ENCODE measurements at regions not wholly inside any gene's neighbourhood (a gene's known extent, or its start where the extent isn't known, plus 50 kb on each side); places are given as distances from the start of the nearest gene placed in this dataset.

DNA sequence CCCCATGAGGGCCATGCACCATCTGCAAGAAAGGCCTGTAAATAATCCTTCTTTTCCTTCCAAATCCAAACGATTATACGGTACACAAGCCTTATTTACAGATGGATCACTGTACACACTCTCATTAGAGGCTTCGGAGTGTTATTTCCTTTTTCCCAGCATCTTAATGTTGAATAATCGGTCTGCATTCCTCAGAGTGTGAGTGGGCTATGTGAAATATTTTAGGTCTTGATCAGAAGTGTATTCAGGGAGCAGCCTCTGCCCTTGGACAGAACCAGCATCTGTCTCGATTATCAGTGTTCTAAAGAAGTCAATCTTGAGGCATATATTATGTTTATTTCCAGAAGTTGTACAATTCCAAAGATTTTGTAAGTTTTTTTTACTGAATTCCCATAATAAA, 340.6 kb downstream of the SEC23A start:
- no peak for DNase-seq

DNA sequence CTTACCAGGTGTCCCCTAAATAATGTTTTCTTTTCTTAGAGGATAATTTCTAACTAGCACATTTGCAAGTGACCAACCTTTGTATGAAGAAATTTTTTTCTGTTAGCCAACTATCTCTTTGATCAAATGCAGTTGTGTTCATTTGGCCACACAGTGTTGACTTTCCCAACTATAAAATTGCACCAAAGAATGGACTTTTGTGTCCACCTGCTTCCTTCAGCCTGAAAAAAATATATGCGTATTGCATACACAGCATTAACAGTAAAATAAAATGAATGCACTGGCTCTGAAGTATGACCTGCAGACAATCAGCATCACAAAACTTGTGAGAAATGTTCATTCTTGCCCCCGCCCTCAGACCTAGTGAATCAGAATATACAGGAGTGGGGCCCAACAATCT, 342.0 kb downstream of the SEC23A start:
- DNase-seq: no peak

DNA sequence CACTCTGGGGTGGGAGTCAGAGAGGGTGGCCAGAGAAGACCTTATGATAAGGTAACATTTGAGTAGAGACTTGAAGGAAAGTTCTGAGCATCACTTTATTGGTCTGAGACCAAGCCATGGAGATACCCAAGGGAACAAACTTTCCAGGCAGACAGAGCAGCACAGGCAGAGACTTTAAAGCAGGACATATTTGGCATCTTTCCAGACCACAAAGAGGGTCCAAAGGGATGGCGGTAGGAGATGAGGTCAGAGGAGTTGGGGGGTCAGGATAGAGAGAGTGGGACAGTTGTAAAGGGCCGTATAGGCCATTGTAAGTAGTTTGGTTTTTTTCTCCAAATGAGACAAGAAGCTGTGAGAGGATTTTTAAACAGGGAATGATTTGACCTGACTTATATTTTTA, 344.4 kb downstream of the SEC23A start:
- DNase-seq: no peak

DNA sequence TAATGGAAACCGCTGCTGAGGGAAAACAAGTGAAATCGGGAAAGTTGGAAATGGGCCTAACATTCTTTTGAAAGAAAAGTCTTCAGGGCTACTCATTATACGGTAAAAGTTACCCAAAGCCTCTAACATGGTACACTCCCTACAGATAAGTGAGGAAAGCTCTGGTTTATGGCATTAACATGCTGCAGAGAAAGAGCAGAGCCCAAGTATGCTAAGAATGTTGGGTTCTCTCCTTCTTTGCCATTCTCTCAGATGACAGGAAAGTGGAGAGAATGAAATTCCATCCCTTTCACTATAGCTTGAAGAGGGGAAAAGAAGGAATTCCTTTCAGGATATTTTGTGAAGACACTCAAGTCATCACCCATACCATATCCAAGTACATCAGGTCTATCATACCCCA, 348.0 kb downstream of the SEC23A start:
- DNase-seq: no peak

DNA sequence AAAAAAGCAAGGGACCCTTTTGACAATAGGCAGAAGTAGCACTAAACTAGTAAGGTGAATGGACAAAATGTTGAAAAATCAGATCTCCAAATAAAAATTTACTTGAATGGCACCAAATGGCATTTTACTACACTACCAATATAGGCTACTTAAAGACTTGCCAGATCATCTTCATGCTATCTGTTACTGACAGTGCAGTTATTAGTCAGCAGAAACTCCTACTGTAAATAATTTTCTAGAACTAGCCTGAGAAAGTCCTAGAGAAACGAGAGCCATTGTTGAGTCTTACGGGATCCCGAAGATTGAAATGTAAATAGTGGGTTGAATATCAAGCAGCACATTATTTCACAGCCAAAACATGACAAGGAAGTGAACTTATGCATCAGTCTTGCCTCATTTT, 350.3 kb downstream of the SEC23A start:
- DNase-seq: no peak

DNA sequence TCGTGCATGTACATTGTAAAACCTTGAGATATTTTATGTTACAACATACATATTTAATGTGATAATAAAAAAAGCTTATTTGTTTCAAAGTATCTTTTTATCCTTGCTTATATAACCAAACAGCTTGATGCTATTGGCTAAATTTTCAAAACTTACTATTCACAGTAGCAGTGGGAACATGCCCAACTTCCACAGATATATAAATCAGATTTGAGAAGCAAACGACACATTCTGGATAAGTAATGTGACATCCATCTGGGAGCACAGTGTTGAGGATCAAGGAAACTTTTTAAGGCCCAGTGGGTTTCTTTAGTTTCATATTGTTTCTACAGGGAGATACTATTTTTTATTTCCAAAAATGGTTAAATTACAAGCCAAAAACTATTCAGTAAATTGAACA, 350.7 kb downstream of the SEC23A start:
- DNase-seq: no peak

DNA sequence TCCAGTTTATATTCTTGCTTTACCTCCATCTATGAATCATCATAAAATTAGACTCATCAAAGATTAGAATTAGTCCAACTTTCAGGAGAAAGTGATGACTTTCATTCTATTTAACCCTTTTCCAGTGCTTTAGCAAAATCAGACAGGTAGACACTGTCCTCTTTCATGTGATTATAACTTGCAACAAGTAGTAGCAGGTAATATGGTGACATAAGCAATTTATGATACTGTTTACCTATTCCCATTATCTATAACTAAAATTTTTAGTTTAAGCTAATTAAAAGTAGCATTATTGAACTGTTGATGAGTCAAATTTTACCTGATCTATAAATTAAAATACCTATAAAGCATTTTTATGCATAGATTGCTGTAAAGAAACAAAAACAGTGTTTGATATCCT, 351.6 kb downstream of the SEC23A start:
- no peak for DNase-seq

DNA sequence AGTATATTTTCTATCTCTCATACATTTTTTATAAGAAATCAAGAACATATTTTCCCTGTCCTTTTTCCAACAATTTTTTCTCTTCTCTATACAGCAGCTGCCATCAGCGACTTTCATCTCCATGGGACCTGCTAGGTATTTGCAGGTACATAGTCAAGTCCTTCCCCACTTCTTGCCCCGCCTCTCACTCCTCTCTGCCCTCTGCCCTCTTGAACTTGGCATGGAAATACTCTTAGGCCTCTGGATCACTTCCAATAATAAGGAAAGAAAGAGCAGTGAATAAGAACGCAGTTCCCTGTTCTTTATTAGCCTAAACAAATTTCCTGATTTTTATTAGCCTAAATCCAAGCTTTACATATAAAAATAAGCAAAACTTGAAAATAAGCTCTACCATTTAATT, 353.1 kb downstream of the SEC23A start:
- no peak for DNase-seq

DNA sequence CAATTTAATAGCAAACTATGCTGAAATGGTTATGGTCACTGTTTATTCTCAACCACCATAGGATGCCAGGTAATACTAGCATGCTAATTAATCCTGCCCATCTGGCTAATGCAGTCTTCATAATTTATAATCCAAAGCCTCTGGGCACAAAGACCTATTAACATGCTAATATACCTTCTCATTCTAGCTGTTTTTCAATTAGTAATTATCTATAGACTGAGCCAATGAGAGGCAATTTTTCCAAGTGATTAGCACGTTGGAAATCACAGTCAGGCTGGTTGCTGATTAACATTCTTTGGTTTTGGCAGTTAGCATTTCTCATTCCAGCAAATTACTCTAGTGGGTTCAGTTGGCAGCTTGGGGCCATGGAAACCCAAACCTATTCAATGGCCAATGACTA, 357.2 kb downstream of the SEC23A start:
- DNase-seq: no peak

DNA sequence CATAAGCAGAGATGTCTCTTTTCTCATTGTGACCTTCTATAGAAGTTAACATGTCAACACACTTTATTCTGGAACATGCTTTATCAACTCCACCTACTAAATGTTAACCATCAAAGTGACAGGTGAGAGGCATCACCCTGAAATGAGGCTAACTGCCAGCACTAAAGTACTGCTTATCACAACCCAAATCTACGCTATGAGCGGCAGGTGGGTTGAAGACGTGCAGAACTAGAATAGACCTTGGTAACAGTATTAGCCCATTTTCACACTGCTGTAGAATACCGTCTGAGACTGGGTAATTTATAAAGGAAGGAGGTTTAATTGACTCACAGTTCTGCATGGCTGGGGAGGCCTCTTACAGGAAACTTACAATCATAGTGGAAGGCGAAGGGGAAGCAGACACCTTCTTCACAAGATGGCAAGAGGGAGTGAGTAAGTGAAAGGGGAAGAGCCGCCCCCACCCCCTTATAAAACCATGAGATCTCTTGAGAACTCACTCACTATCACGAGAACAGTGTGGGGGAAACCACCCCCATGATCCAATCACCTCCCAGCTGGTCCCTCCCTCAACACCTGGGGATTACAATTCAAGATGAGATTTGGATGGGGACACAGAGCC, 359.0 kb downstream of the SEC23A start:
- DNase-seq: no peak

DNA sequence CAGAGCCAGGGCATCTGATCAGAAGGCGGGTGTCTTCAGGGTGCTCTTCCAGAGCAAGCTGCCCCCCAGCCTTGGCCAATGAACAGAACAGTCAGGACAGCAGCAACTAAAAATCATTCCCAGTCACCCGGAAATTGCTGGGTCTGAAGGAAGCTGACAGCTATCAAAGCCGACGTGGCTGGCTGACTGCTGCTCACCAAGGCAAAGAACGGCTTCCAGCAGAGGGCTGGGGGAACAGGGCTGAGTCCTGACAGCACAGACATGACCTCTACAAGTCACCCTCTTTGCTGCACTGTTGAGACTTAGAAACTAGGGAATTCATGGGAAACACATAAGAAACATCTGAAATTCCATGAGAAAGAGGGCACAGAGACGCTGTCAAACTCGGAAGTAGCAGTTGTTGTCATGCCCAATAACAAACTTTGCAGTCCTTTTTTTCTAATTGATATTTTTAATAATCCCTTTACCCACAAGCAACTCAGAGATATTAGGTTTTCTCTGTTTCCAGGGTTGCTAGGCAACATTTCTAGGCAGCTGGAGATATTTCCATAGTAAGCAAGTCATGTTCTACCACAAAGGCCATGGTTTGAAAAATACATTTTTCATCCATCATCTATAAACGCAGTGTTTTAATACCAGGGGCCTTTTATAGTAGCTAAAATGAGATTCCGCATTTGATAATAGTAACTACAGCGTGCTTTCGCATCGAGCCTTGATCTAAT, 365.2 kb downstream of the SEC23A start:
- no peak for DNase-seq

DNA sequence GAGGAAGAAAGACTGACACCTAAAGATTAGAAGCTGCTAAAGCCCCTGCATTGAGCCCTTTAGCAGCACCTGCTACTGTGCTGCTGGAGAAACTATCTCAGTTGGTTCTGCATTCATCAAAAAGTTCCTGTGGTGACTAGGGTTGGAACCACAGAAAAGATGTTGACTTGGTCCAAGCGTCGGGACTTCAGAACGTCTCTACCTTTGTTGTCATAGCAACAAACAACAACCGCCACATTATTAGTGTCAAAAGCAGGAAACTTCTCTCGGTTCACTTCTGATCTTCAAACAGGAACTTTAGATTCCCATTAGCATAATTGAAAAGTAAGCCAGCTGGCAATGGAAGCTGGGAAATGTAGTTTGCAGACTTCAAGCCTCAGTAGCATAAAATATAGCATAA, 368.0 kb downstream of the SEC23A start:
- no peak for DNase-seq

DNA sequence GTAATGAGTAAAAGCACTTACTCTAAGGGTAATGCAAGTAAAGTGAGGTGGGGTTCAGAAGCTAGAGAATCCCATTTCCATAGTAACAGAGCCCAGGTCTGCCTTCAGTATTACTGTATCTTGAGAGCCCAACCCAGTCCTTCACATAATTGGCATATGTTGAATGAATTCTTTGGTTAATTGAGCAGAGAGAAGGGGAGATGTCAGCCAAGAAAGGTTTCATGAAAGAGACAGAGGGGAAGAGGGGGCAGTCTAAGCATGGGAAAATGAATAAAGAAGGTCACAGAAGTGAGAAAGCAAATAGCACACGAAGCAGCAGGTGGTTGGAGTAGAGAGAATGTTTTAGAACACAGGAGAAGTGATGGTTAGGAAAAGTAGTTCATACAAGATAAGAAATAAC, 371.1 kb downstream of the SEC23A start:
- no peak for DNase-seq

DNA sequence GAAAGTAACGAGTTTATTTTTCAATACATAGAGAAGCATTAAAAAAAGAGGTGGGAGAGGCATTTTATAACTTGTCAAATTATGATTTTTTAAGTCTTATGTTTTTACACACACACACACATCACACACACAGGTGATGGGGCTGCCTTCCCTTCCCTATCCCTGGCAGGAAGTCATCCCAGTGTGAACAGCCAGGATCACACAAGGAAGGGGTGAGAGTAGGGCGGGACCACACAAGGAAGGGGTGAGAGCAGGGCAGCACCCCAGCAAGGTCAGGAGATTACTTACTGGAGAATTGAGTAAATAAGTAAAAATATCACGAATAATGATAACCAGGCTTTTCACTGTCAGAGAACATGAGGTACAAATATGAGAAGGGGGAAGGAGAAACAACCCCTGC, 372.6 kb downstream of the SEC23A start:
- DNase-seq: no peak

DNA sequence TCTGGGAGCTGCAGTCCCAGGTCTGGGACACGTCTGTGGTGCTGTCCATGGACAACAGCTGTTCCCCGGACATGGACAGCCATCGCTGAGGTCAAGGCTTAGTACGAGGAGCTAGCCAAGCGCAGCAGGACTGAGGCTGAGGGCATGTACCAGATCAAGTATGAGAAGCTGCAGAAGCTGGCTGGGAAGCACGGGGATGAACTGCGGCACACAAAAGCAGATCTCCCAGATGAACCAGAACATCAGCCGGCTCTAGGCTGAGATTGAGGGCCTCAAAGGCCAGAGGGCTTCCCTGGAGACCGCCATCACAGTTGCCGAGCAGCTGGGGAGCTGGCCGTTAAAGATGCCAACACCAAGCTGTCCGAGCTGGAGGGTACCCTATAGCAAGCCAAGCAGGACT, 375.3 kb downstream of the SEC23A start:
- no peak for DNase-seq

DNA sequence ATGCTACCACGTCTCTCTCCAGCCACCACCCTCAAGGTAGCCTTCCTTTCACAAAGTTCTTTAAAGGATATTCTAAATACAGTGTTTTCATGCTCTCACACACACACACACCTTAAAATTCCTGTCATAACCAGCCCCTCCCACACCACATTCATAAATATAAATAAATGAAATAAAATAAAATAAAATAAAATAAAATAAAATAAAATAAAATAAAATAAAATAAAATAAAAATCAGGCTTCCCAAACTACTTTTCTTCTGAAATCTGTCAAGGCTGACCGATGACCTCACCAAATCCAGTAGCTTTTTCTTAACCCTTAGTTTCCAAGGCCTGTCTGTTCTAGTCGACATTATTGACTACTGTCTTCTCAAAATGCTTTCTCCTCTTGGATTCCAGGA, 378.4 kb downstream of the SEC23A start:
- DNase-seq: no peak

DNA sequence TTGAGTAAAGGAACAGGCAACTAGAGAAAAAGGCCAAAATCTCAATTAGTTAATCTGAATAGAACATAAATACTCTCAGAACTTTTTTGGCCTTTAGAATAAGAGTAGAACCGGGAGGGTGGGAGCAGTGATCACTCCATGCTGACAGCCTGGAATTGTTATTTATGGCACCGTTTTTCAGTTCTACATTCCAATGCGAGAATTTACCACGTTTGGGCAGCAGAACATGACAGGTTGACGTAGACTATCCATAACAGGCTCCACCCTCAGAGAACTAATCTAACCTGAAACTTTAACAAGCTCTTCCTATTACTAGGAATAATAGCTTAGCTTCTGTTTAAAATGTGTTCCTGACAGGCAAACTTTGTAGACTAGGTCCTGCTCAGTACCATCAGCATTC, 379.1 kb downstream of the SEC23A start:
- no peak for DNase-seq

DNA sequence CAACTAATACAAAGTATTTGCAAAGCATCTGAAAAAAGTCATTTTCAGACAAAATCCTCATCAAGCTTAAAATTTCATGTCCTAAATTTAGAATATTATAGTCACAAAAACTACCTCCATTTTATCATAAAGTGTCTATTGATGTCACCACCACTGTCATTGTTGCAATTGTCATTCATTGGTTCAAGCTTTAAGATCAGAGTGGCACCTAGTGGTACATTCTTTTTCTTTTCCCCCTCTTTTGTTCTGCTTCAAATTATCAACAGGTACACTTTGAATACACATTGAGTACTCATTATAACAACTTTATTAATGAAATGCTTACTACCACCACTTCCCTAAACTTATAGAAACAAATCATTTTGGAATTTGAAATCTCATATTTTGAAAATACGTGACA, 379.8 kb downstream of the SEC23A start:
- DNase-seq: no peak

DNA sequence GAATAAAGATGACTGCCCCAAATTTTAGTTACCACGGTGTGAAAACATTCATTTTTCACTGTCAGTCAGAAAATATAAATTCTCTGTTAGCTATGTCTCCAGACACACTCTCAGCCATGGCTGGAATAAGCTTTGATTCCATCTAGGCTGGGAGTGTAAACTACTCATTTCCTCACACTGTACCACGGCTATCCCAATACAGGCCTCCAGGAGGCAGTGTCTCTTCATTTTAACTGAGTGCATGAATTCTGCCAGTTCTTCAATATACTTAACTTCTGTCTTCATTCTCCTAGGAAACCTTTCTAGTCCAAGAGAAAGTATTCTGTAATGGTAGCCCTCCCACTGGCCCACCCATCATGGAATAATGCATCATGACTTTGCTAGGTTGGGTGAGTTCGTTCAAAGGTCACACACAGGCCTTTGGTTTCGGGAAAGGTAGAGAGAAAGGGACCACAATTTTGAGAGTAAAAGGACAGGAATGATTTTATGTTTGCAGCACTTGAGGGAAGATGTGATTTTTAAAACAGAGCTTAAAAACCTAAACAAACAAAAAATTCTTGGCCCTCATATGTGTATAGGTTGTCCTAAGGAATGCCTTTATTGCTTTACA, 381.1 kb downstream of the SEC23A start:
- peak; percentile 23 for DNase-seq

DNA sequence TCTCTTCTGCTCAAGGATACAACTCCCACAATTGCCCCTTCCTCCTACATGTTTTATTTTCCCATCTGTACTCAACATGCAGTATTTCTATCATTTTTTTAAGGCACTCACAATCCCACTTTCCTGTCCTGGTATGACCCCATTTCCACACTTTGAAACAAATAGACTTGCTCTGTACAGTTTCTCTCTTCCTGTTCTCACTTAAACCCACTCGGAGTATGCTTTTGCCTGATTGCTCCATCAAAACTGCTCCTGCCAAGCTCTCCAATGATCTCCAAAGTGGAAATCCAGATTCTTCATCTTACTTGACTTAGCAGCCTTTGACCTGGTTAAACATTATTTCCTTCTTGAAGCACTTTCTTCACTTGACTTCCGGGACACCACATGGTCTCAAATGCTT, 384.5 kb downstream of the SEC23A start:
- no peak for DNase-seq

DNA sequence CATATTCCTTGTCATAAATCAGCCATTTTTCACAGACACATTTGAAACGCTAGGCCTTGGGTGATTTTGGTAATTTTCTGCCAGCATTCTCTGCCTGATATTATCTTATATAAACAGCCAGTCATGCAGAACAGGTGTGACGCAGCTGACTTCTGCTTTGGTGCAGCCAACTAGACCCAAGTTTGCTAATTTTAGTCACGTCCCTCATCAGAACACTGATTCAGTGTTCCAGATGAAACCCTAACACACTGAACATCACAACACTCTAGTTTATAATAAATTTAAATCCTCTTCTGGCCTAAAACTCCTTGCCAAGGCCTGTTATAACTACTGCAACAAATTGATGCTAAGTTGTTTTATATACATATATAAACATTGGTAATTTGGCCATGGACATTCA, 386.1 kb downstream of the SEC23A start:
- no peak for DNase-seq

DNA sequence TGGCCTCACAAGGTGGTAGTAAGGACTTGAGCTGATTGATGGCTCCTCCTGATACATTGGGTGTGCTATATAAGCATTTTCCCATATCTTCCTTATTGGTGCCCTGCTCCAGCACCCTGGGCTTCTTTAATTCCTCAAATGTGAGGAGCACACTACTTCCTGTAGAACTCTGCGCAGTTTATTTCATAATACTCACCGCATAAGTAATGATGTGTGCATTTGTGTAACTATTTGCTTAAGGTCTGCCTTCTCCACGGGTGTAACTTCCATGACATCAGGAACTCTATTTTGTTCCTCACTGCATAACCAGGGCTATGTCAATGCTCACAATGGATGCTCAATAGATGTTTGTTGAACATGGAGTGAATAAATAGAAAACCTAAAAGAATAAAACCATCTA, 392.2 kb downstream of the SEC23A start:
- no peak for DNase-seq

DNA sequence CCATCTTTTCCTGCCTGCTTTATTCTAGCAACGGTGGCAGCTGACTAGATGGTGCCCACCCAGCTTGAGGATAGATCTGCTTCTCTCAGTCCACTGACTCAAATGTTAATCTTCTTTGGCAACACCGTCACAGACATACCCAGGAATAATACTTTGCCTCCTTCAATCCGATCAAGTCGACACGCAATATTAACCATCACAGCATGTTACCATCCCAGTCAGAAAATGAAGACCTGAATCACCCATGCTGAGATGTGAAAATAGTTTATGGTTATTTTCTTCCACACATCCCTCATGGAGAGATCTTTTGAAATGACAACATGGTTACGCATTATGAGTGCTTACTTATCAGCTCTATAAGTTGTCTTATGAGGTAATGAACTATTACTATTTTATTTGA, 392.8 kb downstream of the SEC23A start:
- DNase-seq: no peak

DNA sequence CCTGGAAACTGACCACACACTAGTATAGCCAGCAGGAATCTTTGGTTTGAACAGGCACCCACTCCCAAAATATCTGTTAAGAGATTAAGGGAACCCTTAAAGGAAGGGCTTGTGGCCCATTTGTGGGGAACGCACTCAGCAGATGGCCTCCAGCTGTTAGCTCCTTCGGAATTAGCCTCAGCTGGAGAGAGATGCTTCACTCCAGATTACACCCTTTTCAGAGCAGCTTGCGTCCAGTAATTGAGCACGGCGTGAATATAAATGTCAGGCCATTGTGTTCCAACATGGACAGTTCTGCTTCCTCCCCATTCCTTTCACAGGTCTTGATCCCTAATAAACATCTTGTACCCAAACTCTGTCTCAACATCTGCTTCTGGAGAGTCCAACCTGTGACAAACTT, 397.8 kb downstream of the SEC23A start:
- no peak for DNase-seq

DNA sequence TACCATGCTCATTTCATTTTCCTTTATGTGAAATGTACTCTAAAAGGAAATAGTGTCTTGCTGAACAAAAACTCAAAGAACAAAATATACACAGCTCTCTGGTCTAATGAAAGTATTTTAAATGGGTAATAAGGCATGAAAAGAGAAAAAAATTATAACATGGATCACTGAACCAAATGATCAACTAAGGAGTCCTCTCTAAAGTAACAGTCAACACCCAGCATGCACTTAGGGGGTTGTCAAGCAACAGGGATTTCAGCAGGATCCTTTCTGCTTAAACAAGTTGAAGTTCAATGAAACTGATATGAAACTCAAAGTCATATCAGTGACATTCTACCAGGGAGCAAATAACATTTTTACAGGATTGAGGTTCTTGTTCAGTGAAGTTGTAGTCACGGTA, 398.8 kb downstream of the SEC23A start:
- DNase-seq: no peak
